A549 (cell line): ENCODE measurements at regions not wholly inside any gene's neighbourhood (a gene's known extent, or its start where the extent isn't known, plus 50 kb on each side); places are given as distances from the start of the nearest gene placed in this dataset.

Experiments used
- BHLHE40 ChIP-seq: IDR thresholded peaks from 2 replicates; pipeline ENCODE4 v1.6.1; 2012; ENCODE audit warnings: low read depth, low read length, inconsistent platforms
- CTCF ChIP-seq: fragments of >200 bp; sonication (Bioruptor Twin); formaldehyde crosslinking; IDR thresholded peaks from 3 replicates; pipeline ENCODE4 v1.5.1; 2016
- EP300 ChIP-seq, 2 experiments: fragments of >200 bp; sonication (Bioruptor Twin); formaldehyde crosslinking; IDR thresholded peaks; 2 replicates in 1 of 2; 3 replicates in 1 of 2; pipeline ENCODE4 v1.6.1; 2016 to 2017
- HDAC2 ChIP-seq: fragments of 200-600 bp; sonication (generic); IDR thresholded peaks from 2 replicates; pipeline ENCODE4 v1.6.1; 2016
- HOXA7 ChIP-seq: fragments of 250-450 bp; sonication (Bioruptor Pico); IDR thresholded peaks from 2 replicates; pipeline ENCODE4 v1.5.0; 2020; ENCODE audit warnings: mild to moderate bottlenecking, moderate library complexity
- JUNB ChIP-seq: fragments of >200 bp; sonication (Bioruptor Twin); formaldehyde crosslinking; IDR thresholded peaks from 2 replicates; pipeline ENCODE4 v1.6.1; 2016
- MAX ChIP-seq: IDR thresholded peaks from 2 replicates; pipeline ENCODE4 v1.6.1; 2012
- MYC ChIP-seq: IDR thresholded peaks from 2 replicates; pipeline ENCODE4 v1.6.1; 2012; ENCODE audit warnings: mild to moderate bottlenecking, inconsistent platforms, low read length, improper control_type of control experiment, borderline replicate concordance
- POLR2A ChIP-seq: IDR thresholded peaks from 2 replicates; pipeline ENCODE4 v1.6.1; 2012; ENCODE audit warnings: mild to moderate bottlenecking, low read length
- RNF2 ChIP-seq: fragments of 200-600 bp; sonication (generic); IDR thresholded peaks from 2 replicates; pipeline ENCODE4 v1.6.1; 2016; ENCODE audit warnings: low read depth, mild to moderate bottlenecking, antibody characterized with exemption, moderate library complexity, borderline replicate concordance
- SMC3 ChIP-seq: fragments of >200 bp; sonication (Bioruptor Twin); formaldehyde crosslinking; IDR thresholded peaks from 3 replicates; pipeline ENCODE4 v1.6.1; 2018; ENCODE audit warnings: inconsistent platforms
- USF2 ChIP-seq: fragments of 450-650 bp; IDR thresholded peaks from 2 replicates; pipeline ENCODE4 v1.6.1; 2014; ENCODE audit warnings: antibody characterized with exemption

GRCh38 chrX:57848857-57849256 lies 61.4 kb downstream of the ZXDA start:
- no peak for TF ChIP-seq CTCF
- no peak for TF ChIP-seq USF2
- no peak for TF ChIP-seq HOXA7 (CRISPR knock-in tag)
- no peak for TF ChIP-seq JUNB
- TF ChIP-seq RNF2, result no peak
- TF ChIP-seq POLR2A, result no peak
- no peak for TF ChIP-seq SMC3
- no peak for TF ChIP-seq MAX
- no peak for TF ChIP-seq BHLHE40
- TF ChIP-seq EP300 (IDR thresholded peaks at IDR 0.05), result no peak
- no peak for TF ChIP-seq MYC
- no peak for TF ChIP-seq HDAC2
